ENCODE measurements at regions not wholly inside any gene's neighbourhood (a gene's known extent, or its start where the extent isn't known, plus 50 kb on each side); places are given as distances from the start of the nearest gene placed in this dataset.
A peak's percentile ranks its signal among the peaks of the same experiment; 100 is the strongest.

DNA sequence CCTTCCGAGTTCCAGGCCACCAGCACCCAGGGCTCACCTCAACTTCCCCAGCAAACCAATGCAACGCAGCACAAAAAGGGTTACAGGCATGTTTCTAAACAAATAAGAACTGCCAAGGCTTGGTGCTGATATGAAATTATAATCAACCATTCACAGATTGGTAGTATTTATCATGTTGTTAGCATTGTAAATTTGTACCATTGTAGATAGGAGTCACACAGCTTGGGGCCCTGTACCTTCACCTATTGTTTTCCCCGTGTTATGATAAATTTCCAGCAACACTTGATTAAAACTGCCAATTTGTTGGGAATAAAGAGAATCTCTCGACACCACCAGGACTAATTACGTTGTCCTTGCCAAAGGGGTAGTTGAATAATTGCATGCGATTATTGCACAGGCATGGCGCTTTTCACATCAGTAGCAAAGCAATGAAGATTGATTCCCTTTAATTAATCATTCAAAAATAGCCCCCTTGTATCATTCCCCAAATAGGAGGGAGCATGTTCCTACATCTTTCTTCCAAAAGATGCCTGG, 454.1 kb downstream of the ZNF608 start:
- DNase-seq: no peak

DNA sequence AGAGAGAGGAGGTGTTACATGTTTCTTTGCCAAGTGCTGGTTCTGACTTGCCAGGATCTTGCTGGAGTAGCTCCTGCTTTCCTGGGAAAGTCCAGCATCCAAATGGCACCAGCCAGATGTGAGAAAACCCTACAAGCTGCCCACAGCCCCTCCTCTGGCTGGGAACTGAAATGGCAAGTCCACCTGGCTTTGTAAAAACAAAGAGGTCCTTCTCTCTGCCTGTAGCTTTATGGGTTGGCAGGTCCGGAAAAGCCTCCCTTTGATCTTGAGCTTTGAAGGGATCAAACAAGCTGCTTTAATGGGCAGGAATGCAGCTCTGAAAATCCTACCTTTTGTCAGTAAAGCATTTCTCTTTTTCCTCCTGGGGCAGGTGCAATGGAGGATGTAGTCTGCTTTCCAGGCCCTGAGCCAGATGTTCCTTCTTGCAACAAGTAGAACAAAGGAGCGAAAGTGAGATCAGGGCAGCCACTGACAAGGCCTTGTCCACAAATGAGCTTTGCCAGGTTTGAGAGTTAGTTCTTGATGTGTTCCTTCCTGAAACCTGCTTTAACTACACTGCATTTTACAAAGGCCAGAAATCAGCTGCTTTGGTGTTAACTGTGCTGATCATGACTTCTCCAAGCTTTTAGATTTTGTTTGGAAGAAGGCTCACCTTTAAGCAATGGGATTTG, 456.7 kb downstream of the ZNF608 start:
- peak; percentile 3 for DNase-seq

DNA sequence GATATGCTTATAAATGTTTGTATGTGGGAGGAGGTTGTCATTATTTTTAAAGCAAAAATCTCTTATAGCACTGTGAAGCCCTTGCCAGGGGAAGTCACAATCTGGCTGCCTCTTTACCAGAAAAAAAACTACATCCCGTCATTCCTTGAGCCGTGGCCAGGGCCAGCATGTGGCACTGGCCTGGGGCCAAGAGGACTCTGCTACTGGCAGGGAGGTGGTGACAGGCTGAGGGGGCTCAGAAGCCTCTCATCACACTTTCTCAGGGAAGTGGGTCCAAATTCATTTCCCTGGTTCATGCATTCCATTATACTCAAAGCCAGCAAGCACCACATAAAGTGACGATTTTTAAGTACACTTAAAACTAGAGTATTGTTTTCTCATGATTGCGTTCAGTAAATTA, 457.3 kb downstream of the ZNF608 start:
- DNase-seq: no peak

DNA sequence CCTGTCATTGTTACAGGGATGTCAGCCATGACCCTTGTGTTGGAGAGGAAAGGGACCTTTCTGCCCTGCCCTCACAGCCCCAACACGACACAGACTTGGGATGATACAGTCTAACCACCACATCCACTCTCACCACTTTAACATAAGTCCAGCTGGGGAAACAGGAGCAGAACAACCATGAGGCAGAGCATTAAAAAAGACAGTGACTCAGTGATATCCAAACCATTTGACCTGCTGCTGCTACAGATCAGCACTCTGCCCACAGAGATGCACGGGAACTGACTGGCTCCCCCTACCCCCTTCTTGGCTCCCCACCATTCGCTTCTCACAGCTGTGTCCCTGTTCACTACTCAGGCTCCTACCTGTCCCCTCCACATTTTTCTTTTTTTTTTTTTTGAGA, 458.6 kb downstream of the ZNF608 start:
- DNase-seq: no peak

DNA sequence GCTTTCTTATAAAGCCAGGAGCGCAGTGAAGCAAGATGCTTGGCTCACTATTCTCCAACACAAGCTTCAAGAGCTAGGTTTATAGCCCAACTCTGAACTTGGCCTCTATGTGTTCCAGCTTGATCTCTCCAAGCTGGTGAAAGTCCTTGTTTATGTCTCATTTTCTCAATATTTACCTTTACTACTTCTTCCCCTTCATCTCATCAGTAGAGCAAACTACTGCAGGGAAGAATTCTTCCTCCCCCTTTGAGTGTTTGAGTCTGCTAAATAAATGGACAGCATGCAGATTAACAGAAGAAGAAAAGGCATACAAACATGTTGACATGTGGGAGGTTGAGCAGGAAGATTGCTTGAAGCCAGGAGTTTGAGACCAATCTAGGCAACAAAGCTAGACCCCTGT, 460.7 kb downstream of the ZNF608 start:
- no peak for DNase-seq

DNA sequence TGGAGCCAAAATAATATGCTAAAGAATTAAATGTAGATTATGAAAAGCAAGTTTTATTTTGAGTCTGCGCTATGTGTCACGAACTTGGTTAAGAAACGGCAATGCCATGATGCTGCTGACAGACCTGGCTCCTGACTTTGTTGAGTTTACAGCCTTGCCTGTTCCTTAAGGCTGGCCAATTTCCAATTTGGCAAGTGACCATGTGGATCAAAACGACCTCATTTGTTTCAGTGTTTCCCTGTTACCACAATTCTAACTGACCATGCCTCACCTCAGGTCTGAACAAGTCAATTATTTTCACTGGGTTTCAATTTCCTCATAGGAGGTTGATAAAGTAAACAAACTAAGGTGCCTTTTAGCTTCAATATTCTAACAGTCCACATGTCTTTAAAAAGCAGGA, 461.4 kb downstream of the ZNF608 start:
- DNase-seq: no peak

DNA sequence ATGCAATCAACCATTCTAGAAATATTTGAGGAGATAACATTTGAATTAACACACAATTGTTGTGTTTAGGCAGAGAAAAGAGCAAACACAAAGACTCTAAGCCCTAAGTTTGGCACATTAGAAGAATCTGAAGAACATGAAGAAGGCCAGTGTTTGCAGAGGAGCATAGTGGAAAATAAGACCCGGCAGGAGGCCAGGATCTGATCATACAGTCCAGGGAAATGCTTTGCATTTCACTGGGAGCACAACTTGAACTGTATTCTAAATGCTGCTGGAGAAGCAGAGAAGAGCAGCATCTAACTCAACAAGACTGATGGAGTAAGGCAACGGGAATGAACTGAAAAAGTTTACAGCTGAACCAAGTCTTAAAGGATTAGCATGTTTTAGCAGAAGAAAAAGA, 463.4 kb downstream of the ZNF608 start:
- no peak for DNase-seq

DNA sequence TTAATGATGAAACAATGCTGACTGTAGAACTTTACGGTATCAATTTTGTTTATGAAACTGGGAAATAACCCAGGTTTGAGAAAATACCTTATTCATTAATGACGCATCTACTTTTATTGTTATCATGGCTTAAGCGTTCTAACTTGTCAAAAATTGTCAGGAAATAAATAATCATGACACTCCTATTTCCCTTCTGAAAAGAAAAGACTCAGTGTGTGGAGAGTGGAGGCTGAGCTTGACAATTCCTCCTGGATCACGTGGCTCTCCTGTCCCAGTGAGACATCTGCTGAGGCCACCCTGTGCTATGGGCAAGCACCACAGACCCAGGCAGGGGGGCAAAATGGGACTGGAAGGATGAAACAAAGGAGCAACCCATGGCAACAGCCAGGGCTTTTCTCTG, 466.4 kb downstream of the ZNF608 start:
- no peak for DNase-seq

DNA sequence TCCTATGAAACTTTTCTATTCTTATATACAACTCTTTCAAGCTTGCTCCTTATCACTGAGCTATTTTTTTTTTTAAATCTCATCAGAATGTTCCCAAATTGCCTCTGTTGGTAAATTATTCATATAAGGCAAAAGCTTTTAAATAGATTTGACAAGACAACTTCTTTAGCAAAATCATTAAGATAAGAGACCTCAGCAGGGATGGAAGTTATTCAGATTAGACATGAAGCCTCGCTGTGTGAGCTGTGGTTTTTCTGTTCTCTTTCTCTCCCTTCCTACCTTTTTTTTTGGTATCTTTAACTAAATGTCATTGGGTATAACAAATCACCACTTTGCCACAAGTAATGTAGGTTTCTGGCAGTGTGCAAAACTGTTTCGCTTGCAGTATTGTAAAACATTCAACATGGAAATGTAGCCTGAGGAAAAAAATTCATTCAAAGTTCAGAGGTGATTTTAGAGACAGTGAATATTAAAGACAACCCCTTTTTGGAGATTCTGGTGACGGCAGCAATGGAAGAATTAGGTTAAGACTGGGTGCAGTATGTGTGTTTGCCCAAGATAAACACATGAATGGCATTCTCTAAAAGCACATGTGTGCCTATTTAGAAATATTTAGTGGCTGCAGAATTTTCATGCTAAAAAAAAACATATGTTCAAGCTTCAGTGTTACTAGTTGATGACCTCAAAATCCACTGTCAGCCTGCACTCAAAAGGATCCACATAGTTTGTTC, 467.1 kb downstream of the ZNF608 start:
- no peak for DNase-seq

DNA sequence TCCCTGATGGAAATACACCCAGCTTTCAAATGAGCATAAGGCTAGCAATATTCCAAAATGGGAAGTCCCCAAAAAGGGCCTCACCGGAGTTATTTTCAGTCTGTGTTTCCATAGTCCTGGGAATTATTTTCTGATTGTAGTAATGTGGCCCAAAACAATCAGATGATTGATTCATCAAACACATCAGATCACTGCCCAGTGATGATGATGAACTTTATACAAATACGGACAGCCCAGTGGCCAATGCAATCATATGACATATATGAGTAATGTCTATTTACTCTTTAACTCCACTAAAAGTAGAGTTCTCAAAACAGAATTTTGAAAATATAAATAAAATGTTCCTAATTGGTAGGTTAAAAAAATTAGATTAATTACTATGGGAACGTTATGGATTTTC, 467.8 kb downstream of the ZNF608 start:
- no peak for DNase-seq

DNA sequence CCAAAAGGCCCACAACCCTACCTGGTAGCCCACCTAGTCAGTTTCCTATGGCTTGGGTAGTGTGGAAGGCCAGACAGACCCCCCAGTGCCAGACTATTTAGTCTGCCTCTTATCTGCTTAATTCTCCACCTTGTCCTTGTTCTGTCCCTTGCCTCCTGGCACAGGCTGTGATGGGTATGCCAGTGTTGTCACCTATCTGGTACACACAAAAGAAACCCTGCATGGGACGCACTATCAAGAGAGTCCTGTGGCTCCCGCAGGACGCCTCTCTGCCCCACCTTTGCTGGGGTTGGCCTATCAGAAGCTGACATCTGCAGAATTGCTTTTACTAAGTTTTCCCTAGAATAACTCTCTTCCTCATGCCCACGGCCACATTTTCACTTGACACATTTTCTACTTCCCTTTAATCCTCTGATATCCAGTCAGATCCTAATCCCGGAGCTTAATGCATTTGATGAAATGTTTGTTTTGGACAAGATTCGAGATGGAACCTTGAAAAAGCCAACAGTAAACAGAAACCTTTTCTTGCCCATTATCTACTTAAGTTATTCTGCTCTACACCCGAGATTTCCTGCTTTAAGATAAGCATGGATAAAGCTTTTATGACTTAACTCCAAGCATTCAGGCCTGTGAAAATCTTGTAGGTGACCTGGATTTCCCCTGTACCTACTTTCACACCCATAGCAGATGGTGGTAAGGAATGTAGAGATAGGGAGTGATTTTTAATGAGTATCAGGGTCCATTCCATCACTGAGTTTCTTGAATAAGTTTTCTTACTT, 468.5 kb downstream of the ZNF608 start:
- DNase-seq: no peak

DNA sequence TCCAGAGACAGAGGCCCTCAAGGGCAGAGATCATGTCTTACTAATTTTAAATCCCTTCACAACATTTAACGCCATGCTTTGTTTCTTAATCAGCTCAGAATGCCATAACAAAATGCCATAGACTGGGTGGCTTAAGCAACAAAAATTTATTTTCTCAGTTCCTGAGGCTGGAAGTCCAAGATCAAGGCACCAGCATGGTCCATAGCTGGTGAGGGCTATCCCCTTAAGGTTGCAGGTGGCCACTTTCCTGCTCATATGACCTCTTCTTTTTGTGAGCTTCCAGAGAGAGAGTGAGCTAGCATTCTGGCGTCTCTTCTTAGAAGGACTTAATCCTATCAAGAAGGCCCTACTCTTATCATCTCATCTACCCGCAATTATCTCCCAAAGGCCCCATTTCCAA, 470.3 kb downstream of the ZNF608 start:
- DNase-seq: no peak

DNA sequence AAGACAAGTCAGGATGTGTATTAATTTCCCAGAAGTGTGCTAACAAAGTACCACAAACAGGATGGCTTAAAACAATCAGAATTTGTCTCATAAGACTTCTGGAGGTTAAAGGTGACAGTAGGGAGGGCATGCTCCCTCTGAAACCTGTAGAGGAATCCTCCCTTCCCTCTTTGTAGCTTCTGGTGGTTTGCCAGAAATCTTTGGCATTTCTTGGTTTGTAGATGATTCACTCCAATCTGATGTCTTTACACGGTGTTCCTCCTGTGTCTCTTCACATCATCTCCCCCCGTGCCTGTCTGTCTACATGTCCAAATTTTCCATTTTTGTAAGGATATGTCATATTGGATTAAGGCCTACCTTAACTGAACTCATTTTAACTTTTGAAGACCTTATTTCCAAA, 471.5 kb downstream of the ZNF608 start:
- no peak for DNase-seq

DNA sequence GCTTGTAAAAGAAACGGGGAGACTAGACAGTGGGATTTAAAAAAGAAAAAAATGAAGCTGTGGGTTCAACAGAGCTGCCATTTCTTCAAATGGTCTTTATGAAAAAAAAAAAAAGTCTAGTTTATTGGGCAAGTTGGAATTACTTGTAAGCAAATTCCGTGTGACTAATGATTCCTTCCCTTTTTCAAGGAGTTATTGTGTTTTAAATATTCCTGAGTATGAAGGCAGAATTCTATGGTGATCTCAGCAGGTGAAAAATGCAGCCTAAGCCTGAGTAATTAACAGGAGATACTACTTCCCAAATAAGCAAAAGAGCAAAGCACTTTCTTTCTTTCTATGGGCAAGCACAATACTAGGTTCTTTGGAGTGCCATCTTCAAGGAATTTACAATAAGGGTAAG, 481.9 kb downstream of the ZNF608 start:
- DNase-seq: no peak

DNA sequence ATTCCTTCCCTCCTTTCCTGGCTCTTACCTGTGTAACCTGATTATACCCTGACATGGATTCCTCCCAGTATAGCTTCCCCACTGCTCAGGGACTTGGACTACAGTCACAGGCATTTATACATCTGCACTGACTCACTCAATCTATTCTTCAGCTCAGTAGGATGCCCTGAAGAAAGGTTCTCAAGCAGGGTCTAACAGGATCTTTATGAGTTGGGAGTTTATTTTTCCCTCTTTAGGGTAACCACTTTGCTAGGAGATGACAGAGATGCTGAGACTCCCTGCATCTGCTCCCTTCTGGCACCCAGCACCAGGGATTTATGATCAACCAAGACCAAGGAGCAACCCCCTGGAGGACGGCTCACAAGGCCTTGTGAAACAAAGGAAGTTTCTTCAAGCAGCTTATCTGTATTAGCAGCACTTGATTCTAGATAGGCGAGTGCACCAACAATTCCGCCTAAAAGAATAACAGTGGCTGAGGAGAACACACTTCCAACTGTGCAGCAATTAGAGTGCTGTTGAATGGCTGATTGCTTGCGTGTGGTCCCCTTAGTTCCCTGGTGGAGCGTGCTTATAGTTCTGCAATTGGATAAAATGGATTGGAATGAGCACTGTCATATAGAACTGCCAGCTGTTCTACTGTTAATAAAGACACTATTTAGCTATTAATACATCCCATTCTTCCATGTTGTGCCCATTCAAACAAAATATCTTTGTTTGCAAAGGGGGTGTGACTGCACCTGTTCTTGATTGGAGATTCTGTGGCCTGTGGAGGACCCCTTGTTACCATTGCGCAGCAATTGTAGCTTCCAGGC, 482.6 kb downstream of the ZNF608 start:
- no peak for DNase-seq

DNA sequence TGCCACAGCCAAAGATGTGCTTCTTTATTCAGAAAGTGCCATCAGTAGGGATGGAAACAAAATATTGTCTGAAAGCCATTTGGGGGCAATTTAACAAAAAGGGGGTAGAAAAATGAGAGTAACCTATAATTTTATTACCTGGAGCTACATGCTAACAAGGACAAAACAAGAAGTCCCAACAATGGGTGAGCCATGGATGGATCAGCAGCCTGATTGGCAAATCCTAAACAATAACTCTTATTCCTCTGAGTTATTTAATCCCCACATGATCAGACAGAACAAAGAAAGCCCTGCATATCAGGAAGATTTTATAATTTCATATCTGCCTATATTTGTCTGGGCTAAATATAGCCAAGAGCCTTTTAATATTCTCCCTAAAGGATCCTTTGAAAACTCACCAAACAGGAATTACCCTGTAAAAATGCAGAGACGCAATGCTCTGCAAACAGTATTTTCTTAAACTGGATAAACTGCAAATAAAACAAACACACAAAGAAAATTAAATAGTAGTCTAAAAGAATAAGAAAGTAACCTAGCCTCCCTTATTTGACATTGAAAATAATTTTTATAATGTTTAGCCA, 483.4 kb downstream of the ZNF608 start:
- DNase-seq: no peak

DNA sequence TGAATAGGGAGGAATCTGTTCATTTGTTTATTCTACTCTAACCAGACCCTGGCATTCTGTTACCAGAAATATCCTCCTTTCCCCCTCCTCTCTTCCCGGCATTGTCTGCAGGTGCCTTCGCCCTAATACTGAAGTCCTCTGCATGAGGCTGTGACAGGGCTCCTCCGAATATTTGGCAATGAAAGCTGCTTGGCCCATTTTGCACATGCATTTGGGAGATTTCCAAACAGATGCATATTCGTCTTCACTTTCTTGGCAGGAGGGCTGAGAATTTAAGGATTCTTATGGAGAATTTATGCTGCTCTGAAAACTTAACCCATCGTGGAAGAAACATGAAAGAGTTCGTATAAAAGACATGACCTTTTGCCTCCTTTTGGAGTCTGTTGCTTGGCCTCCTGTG, 484.0 kb downstream of the ZNF608 start:
- no peak for DNase-seq

DNA sequence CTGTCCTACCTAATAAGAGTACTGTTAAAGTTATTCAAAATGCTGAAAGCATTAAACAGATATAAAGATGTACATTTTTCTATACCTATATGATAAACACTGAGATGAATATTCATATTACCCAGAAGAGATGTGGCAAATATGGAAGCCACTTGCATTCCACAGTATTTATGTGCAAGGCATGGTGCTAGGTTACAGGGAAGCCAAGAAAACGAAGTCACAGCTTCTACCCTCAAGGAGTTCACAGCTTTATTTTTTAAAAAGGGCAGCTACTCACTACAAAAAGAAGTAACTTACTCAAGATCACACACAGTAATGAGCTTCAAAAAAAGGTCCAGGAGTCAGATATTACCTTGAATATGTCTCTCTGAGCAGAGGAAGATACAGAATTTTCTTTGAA, 484.6 kb downstream of the ZNF608 start:
- DNase-seq: no peak

DNA sequence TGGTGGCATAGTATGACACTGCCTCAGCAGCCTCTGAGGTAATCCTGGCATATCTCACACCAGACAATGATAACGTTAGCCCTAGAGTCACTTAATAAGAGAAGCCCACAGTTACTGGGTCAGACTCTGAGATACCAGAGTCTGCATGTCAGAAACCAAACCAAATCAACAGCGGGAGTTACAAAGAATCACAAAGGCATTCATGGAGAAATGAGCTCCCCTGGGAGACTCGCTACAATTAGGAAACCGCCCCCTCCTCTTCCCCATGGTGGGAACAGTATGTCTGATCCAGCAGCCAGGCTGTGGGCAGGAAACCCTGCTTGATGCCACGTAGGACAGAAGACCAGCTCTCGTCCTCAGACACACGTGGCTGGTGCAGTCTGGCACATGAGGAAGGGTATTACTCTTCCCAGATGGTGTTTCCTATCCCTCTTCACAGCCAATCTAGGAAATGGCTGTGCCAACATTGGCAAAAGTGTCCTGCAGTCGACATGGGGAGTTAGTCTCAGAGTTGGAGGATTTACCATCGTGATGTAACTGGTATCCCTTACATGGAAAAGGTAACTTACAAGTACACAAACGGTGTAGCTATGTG, 485.4 kb downstream of the ZNF608 start:
- DNase-seq: no peak

DNA sequence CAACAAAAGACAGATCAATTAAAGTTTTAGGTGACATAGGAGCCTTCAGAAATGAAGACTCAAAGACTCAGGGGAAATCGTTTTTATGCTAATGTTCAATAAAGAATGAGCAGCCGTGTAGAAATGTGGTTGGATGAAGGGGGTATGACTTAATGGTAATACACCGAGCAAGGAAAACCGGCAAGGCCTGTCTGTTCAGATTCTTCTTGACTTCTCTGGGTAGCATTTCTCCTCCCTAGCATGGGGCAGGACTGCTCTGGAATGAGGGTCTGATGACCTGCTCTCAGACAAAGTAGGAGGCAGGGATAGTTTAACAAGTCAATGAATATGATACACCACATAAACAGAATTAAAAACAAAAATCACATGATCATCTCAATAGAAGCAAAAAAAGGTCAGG, 487.4 kb downstream of the ZNF608 start:
- DNase-seq: no peak

DNA sequence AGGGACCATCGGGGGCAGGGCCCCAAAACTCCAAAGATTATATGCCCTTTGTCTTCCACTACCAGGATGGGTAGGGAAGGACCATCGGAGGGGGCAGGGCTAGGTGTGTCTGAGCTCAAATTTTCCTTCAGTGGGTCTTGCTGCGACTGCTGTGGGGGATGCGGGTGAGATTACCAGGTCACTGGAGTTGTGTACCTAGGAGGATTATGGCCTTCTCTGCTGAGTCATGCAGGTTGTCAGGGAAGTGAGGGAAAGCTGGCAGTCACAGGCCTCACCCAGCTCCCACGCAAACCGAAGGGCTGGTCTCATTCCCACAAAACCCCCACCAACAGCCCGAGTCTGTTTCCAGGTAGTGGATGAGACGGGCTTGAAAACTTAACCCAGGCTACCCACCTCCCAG, 489.4 kb downstream of the ZNF608 start:
- no peak for DNase-seq

DNA sequence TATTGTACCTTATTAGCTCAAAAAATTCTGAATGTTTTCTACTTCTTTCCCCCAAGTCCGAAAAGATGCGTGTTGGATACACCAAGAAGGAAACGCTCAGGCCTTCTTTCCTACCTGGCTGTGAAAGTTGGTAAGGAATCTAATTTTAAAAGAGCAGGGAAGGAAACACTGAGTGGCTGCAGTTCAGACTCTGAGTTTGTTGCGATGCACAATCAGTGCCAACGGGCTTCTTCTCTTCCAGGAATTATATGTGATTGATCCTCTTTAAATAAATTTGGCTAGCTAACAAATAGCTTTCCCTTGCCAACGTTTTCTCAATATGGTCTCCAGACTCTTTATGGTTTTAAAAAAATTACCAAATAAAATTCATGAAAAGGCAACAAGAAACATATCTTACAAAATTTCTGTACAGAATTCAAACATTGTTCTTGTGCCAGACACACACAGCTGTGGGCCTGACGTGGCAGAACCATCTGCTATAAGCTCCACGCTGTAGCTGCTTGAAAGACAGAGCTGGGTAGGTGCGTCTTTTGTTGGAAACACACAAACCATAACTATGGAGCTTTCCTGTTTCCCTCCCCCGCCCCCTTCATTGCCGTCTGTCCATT, 493.1 kb downstream of the ZNF608 start:
- no peak for DNase-seq

Measured in dermis blood vessel endothelial cell (primary cell).